ENCODE measurements at regions not wholly inside any gene's neighbourhood (a gene's known extent, or its start where the extent isn't known, plus 50 kb on each side); places are given as distances from the start of the nearest gene placed in this dataset.

DNA sequence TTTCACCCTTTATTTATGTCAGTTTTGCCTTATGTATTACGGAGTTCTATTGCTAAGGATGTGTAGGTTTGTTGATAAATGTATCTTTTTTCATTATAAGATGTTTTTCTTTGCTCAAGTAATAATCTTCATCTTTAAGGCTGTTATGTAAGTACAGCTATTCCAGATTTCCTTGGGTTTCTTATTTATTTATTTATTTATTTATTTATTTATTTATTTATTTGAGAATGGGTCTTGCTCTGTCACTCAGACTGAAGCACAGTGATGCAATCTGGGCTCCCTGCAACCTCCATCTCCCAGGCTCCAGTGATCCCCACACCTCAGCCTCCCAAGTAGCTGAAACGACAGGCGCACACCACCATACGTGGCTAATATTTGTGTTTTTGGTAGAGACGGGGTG, 617.0 kb downstream of the SLITRK1 start:
- no peak for TF ChIP-seq LEF1 (IDR thresholded peaks at IDR 0.05; ENCODE audit: borderline replicate concordance)
- no peak for TF ChIP-seq FOXM1 (IDR thresholded peaks at IDR 0.05; ENCODE audit: borderline replicate concordance)
- TF ChIP-seq HDGF (IDR thresholded peaks at IDR 0.05; ENCODE audit: borderline replicate concordance) = no peak
- TF ChIP-seq FOXA1 (IDR thresholded peaks at IDR 0.05) = no peak
- no peak for TF ChIP-seq NFRKB (IDR thresholded peaks at IDR 0.05)
- TF ChIP-seq TARDBP (IDR thresholded peaks at IDR 0.05) = no peak
- no peak for TF ChIP-seq FOXK2 (IDR thresholded peaks at IDR 0.05)
- no peak for TF ChIP-seq BHLHE40 (IDR thresholded peaks at IDR 0.05; ENCODE audit: borderline replicate concordance)
